Esophagus (tissue), 2 donors: ENCODE measurements at regions not wholly inside any gene's neighbourhood (a gene's known extent, or its start where the extent isn't known, plus 50 kb on each side); places are given as distances from the start of the nearest gene placed in this dataset.
A peak's percentile ranks its signal among the peaks of the same experiment; 100 is the strongest.
"Not testable (repeated sequence)": the region's sequence is repeated elsewhere in the genome, so short reads cannot be mapped to it uniquely, and the experiment has no call there.

Experiments used
- H3K27ac ChIP-seq, 2 donors: one replicate each; pipeline ENCODE4 v1.5.1; 2013; ENCODE audit warnings: low read depth in 2 of 2, mild to moderate bottlenecking in 2 of 2, inconsistent platforms in 1 of 2, low read length in 1 of 2, moderate library complexity in 1 of 2
- H3K27me3 ChIP-seq, 2 donors: one replicate each; pipeline ENCODE4 v1.6.1; 2013; ENCODE audit warnings: low read length in 2 of 2, control low read depth in 1 of 2, mild to moderate bottlenecking in 1 of 2; ENCODE audit not compliant: insufficient read depth in 2 of 2, control insufficient read depth in 1 of 2
- H3K36me3 ChIP-seq, 2 donors: one replicate each; pipeline ENCODE4 v1.6.1; 2013; ENCODE audit warnings: low read length in 1 of 2; ENCODE audit not compliant: control insufficient read depth in 2 of 2, insufficient read depth in 2 of 2
- H3K4me1 ChIP-seq, 2 donors: one replicate each; pipeline ENCODE4 v1.6.1; 2013; ENCODE audit warnings: low read length in 1 of 2; ENCODE audit not compliant: control insufficient read depth in 2 of 2, insufficient read depth in 2 of 2
- H3K4me3 ChIP-seq, 2 donors: one replicate each; pipeline ENCODE4 v1.5.1; 2013; ENCODE audit warnings: low read length in 2 of 2, mild to moderate bottlenecking in 2 of 2, low read depth in 1 of 2, moderate library complexity in 1 of 2
- H3K9me3 ChIP-seq, 2 donors: one replicate each; pipeline ENCODE4 v1.6.1; 2013; ENCODE audit warnings: mild to moderate bottlenecking in 2 of 2, low read depth in 1 of 2, low read length in 1 of 2, moderate library complexity in 1 of 2; ENCODE audit not compliant: control insufficient read depth in 2 of 2, insufficient read depth in 1 of 2
- WGBS, 2 donors: extraction: QIAGEN DNeasy Blood & Tissue Kit; methylation state at CpG; one replicate each; pipeline ENCODE4 v1.1.7; 2013; 5-methylcytosine and 5-hydroxymethylcytosine counted together
- donor health status: healthy with polysubstance abuse.
- donor health status: Bipolar disorder and iron deficiency.

DNA sequence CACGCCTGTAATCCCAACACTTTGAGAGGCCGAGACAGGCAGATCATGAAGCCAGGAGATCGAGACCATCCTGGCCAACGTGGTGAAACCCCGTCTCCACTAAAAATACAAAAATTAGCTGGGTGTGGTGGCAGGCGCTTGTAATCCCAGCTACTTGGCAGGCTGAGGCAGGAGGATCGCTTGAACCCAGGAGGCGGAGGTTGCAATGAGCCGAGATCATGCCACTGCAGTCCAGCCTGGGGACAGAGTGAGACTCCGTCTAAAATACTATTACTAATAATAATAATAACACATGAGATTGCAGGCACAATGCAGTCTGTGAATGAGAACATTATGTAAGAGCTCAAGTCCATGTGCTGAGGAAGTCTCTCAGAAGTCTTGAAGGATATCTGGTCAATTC lies 1684.4 kb downstream of the SPATA31A7 start:
- WGBS, 2 donors: 81 to 84% methylated on average over 7 to 10 of the region's 10 CpGs
- H3K27me3 ChIP-seq, H3K4me1 ChIP-seq, H3K9me3 ChIP-seq, H3K27ac ChIP-seq, H3K4me3 ChIP-seq, H3K36me3 ChIP-seq: not testable (repeated sequence)

DNA sequence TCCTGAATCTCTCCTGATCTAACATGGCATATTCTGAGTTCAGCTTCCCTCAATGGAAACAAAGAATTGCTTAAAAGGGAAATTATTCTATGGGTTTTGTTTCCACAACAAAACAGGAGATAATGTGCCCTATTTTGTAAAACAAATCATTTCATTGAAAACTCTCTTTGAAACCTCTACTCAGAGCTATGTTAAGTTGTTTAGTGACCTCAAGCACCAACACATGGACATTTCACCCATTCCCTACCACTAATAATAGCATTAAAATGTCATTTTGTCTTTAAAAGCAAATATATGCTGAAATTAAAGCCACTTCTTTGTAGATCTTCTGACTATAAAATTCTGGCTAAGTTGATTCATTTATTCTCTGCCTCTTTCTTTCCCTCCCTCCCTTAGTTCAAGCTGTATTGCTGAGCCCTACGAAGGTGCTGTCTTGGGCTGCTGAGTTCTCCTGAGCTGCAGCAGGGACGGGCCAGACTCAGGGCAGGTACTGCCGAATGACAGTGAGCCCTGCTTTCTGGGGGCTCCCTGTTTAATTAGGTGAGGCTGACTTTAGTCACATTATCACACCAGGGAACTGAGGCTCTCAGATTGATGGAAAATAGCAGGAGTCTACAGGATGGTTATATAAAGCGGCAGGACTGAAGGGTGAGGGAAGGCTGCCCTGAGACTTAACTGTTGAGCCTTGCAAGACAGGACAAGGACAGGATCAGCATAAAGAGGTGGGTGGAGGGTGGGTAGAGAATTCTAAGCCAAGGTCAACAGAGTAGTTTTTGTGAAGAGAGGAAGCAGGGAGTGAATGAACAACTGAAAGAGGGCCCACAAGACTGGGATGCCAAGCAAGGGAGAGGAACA lies 1685.1 kb downstream of the SPATA31A7 start:
- H3K36me3 ChIP-seq, H3K9me3 ChIP-seq, H3K4me1 ChIP-seq, H3K27me3 ChIP-seq, H3K27ac ChIP-seq, H3K4me3 ChIP-seq: not testable (repeated sequence)
- WGBS, 2 donors: 71 to 80% methylated on average over 4 of the region's 4 CpGs

- not testable (repeated sequence) for H3K9me3 ChIP-seq, H3K4me1 ChIP-seq
These were observed 1687.7 kb downstream of the SPATA31A7 start for GRCh38 chr9:62877552-62877951.

DNA sequence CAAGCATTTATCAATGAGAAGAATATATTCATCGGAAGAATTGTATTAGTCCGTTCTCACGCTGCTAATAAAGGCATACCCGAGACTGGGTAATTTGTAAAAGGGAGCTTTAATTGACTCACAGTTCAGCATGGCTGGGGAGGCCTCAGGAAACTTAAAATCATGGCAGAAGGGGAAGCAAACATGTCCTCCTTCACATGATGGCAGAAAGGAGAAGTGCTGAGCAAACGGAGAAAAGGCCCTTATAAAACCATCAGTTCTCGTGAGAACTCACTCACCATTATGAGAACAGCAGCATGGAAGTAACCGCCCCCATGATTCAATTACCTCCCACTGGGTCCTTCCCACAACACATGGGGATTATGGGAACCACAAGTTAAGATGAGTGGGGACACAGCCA lies 1688.2 kb downstream of the SPATA31A7 start:
- not testable (repeated sequence) for H3K4me3 ChIP-seq, H3K27me3 ChIP-seq, H3K36me3 ChIP-seq, H3K4me1 ChIP-seq, H3K27ac ChIP-seq, H3K9me3 ChIP-seq
- WGBS, 2 donors: 76 to 78% methylated on average over 7 of the region's 7 CpGs

More at GRCh38 chr9:62877552-62877951, 1687.7 kb downstream of the SPATA31A7 start:
- H3K27ac ChIP-seq, H3K27me3 ChIP-seq, H3K36me3 ChIP-seq, H3K4me3 ChIP-seq: not testable (repeated sequence)

GRCh38 chr9:62880453-62880852 lies 1690.6 kb downstream of the SPATA31A7 start:
- H3K4me3 ChIP-seq, H3K27me3 ChIP-seq, H3K36me3 ChIP-seq, H3K4me1 ChIP-seq, H3K27ac ChIP-seq, H3K9me3 ChIP-seq: not testable (repeated sequence)
- WGBS, 2 donors: 66 to 78% methylated on average over 6 of the region's 6 CpGs

DNA sequence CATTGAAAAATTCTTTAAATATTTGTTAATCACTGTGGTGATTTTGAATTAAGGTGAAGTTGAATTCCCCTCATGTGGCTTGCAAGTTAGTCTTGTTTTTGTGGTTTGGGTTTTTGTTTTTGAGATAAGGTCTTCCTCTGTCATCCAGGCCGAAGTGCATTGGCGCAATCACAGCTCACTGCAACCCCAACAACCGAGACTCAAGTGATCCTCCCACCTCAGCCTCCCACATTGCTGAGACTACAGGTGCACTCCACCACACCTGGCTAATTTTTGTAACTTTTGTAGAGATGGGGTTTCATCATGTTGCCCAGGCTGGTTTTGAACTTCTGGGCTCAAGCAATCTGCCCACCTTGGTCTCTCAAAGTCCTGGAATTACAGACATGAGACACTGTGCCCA lies 1691.1 kb downstream of the SPATA31A7 start:
- 84 to 88% methylated on average over 3 of the region's 3 CpGs for WGBS, 2 donors
- H3K4me3 ChIP-seq, H3K9me3 ChIP-seq, H3K27me3 ChIP-seq, H3K4me1 ChIP-seq, H3K36me3 ChIP-seq, H3K27ac ChIP-seq: not testable (repeated sequence)

- not testable (repeated sequence) for H3K36me3 ChIP-seq, H3K4me3 ChIP-seq, H3K9me3 ChIP-seq, H3K27ac ChIP-seq, H3K4me1 ChIP-seq, H3K27me3 ChIP-seq
- 85 to 89% methylated on average over 8 of the region's 8 CpGs for WGBS, 2 donors
These were observed 1692.0 kb downstream of the SPATA31A7 start for GRCh38 chr9:62881811-62882210.

- H3K27ac ChIP-seq, H3K4me1 ChIP-seq, H3K36me3 ChIP-seq, H3K9me3 ChIP-seq, H3K27me3 ChIP-seq, H3K4me3 ChIP-seq: not testable (repeated sequence)
- 61 to 67% methylated on average over 5 of the region's 5 CpGs for WGBS, 2 donors
These were observed 1692.9 kb downstream of the SPATA31A7 start for GRCh38 chr9:62882717-62883116.

GRCh38 chr9:62896692-62897091 lies 1706.9 kb downstream of the SPATA31A7 start:
- not testable (repeated sequence) for H3K27ac ChIP-seq, H3K9me3 ChIP-seq
- 95 to 97% methylated on average over 2 of the region's 3 CpGs for WGBS, 2 donors

DNA sequence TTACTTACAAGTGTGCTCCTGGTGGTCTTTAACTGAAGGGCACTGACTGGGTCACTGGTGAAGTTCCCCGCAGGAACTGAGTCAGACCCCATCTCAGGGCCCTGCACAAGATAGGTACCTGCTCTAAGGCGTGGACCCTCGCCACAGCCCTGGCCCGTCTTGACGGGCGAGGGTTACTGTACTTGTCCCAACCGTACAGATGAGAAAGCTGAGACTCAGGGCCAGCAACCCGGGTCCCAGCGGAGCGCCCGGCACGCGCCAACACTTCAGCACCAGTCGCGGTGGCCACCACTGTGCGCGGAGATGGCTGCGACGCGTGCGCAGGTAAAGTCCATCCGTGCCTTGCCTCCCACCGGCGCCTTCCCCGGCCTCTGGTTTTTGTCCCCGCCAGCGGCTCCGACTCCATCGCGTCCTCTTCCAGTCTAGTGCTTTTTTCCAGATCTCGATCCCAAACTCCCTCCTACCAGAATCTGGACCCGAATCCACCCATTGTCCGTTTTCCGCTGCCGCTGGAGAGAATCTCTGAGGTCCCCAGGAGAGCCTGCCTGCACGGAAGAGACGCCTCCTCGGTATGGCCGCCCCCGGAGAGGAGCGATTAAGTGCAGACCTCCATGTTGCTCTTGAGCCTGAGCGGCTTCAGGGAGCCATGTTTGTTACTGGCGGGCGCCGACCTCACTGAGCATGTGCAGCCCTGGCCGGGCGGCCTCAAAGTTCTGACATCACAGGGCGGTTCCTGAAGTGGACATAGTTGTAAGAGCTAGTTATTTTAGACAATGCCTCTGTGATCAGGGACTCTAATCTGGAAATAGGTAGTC lies 1707.8 kb downstream of the SPATA31A7 start:
- Histone ChIP-seq H3K27ac (peak overlapping the region; percentile 30 to 42), H3K4me3 (peak overlapping the region; percentile 7 to 45)
- H3K4me1 ChIP-seq, H3K36me3 ChIP-seq, H3K9me3 ChIP-seq, H3K27me3 ChIP-seq: not testable (repeated sequence)
- 2 to 9% methylated on average over 21 to 46 of the region's 48 CpGs for WGBS, 2 donors

More at GRCh38 chr9:62896692-62897091, 1706.9 kb downstream of the SPATA31A7 start:
- H3K27me3 ChIP-seq, H3K4me1 ChIP-seq, H3K36me3 ChIP-seq, H3K4me3 ChIP-seq: not testable (repeated sequence)
